SU-DHL-6 (cell line): ENCODE measurements at regions not wholly inside any gene's neighbourhood (a gene's known extent, or its start where the extent isn't known, plus 50 kb on each side); places are given as distances from the start of the nearest gene placed in this dataset.

ENCODE experiments used
- H2AFZ ChIP-seq: fragments of 200-600 bp; sonication (generic); 2 replicates; pipeline ENCODE4 v1.6.1; 2014; ENCODE audit warnings: low read depth, mild to moderate bottlenecking, moderate library complexity, mixed read lengths, antibody characterized with exemption, low read length; ENCODE audit not compliant: severe bottlenecking
- H3F3A ChIP-seq: fragments of 200-600 bp; shearing (Covaris generic); 2 replicates; pipeline ENCODE4 v1.6.0; 2016; ENCODE audit warnings: antibody characterized with exemption, mild to moderate bottlenecking; ENCODE audit not compliant: insufficient read depth
- H3K27ac ChIP-seq: fragments of 200-600 bp; sonication (generic); 2 replicates; pipeline ENCODE4 v1.5.1; 2016; ENCODE audit warnings: low read depth, mild to moderate bottlenecking, low read length, moderate library complexity, mixed read lengths
- H3K27me3 ChIP-seq: fragments of 200-600 bp; sonication (generic), shearing (Covaris generic); 2 replicates; pipeline ENCODE4 v1.6.0; 2014; ENCODE audit warnings: mild to moderate bottlenecking, low read length
- H3K36me3 ChIP-seq: fragments of 200-600 bp; sonication (generic); 2 replicates; pipeline ENCODE4 v1.6.1; 2014; ENCODE audit warnings: mild to moderate bottlenecking, low read length, mixed read lengths
- H3K4me2 ChIP-seq: fragments of 300-600, 200-600 bp; shearing (Covaris generic), sonication (generic); 2 replicates; pipeline ENCODE4 v1.6.0; 2014; ENCODE audit warnings: low read length, low read depth, mild to moderate bottlenecking; ENCODE audit not compliant: poor library complexity, severe bottlenecking
- H3K4me3 ChIP-seq: fragments of 200-600 bp; sonication (generic); 2 replicates; pipeline ENCODE4 v1.5.1; 2014; ENCODE audit warnings: antibody characterized with exemption, low read length, mild to moderate bottlenecking, mixed read lengths; ENCODE audit not compliant: insufficient read depth, poor library complexity, severe bottlenecking
- H3K79me2 ChIP-seq: fragments of 200-600 bp; sonication (generic); 2 replicates; pipeline ENCODE4 v1.6.1; 2014; ENCODE audit warnings: mild to moderate bottlenecking, low read length, moderate library complexity; ENCODE audit not compliant: insufficient read depth
- H3K9ac ChIP-seq: fragments of 200-600 bp; sonication (generic); 2 replicates; pipeline ENCODE4 v1.7.0; 2014; ENCODE audit warnings: mild to moderate bottlenecking, low read length
- H3K9me2 ChIP-seq: fragments of 200-600 bp; sonication (generic); replicated peaks from 2 replicates; pipeline ENCODE4 v1.6.1; 2014; ENCODE audit warnings: low read length; ENCODE audit not compliant: insufficient read depth
- H3K9me3 ChIP-seq: fragments of 200-600 bp; sonication (generic); 2 replicates; pipeline ENCODE4 v1.6.1; 2014; ENCODE audit warnings: low read length, mixed read lengths; ENCODE audit not compliant: insufficient read depth
- H4K20me1 ChIP-seq: fragments of 200-600 bp; sonication (generic); 2 replicates; pipeline ENCODE4 v1.6.1; 2014; ENCODE audit warnings: low read depth, mild to moderate bottlenecking, antibody characterized with exemption, low read length, moderate library complexity, mixed read lengths
- EZH2phosphoT487 ChIP-seq: fragments of 200-600 bp; sonication (generic), shearing (Covaris generic); conservative IDR thresholded peaks from 2 replicates; pipeline ENCODE4 v1.6.1; 2018; ENCODE audit warnings: mild to moderate bottlenecking, antibody characterized with exemption, low read length, moderate library complexity, mixed read lengths
- TF ChIP-seq, protein P1 (sequence below): fragments of 200-600 bp; sonication (generic); IDR thresholded peaks from one replicate; pipeline ENCODE4 v1.5.1; 2017; ENCODE audit warnings: antibody characterized with exemption, mild to moderate bottlenecking, low read length, moderate library complexity; ENCODE audit not compliant: insufficient read depth, poor library complexity, severe bottlenecking

DNA sequence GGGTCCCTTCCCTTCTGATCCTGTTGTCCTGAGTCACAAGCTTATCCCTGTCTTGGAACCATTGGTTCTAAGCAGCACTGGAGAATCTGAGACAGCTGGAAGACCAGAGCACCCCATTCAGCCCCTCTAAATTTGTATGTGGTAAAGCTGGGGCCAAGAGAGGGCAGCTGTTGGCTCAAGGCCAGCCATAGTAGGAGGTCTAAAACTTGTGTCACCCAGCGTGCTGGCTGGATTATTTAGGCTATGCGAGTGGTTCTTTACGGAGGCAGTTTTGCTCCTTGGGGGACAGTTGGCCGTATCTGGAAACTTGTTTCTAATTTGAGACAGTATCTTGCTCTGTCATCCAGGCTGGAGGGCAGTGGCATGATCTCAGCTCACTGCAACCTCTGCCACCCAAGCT lies 69.6 kb upstream of the GSE1 start:
- no peaks in the 10 kb centered on the region for H3F3A ChIP-seq
- H3K4me2 ChIP-seq: no peak overlapping the region
- H3K79me2 ChIP-seq: no peaks in the 10 kb centered on the region
- no peaks in the 10 kb centered on the region for H3K9me2 ChIP-seq
- no peak overlapping the region for H3K4me3 ChIP-seq
- H3K9ac ChIP-seq: no peak overlapping the region
- H4K20me1 ChIP-seq: no peaks in the 10 kb centered on the region
- H3K27me3 ChIP-seq: no peaks in the 10 kb centered on the region
- H2AFZ ChIP-seq: no peak overlapping the region
- TF ChIP-seq, protein P1, sequence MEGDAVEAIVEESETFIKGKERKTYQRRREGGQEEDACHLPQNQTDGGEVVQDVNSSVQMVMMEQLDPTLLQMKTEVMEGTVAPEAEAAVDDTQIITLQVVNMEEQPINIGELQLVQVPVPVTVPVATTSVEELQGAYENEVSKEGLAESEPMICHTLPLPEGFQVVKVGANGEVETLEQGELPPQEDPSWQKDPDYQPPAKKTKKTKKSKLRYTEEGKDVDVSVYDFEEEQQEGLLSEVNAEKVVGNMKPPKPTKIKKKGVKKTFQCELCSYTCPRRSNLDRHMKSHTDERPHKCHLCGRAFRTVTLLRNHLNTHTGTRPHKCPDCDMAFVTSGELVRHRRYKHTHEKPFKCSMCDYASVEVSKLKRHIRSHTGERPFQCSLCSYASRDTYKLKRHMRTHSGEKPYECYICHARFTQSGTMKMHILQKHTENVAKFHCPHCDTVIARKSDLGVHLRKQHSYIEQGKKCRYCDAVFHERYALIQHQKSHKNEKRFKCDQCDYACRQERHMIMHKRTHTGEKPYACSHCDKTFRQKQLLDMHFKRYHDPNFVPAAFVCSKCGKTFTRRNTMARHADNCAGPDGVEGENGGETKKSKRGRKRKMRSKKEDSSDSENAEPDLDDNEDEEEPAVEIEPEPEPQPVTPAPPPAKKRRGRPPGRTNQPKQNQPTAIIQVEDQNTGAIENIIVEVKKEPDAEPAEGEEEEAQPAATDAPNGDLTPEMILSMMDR: no peak
- TF ChIP-seq EZH2phosphoT487: no peak
- no peaks in the 10 kb centered on the region for H3K36me3 ChIP-seq
- H3K9me3 ChIP-seq: no peaks in the 10 kb centered on the region
- no peak overlapping the region for H3K27ac ChIP-seq

DNA sequence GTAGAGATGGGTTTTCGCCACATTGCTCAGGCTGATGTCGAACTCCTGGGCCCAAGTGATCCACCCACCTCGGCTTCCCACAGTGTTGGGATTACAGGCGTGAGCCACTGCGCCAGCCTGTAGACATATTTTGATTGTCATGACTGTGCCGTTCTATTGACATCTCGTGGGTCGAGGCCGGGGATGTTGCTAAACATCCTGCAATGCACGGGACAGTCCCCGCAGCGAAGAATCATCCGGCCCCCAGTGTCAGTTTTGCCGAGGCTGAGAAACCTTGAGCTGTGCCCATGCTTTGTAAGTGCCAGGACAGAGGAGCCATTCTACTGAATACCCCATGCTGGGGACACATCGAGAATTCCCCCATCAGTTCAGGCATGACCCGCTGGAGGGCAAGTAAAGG lies 69.1 kb upstream of the GSE1 start:
- Histone ChIP-seq H2AFZ (no peak overlapping the region), H3K9me2 (no peaks in the 10 kb centered on the region), H3K79me2 (no peaks in the 10 kb centered on the region)

DNA sequence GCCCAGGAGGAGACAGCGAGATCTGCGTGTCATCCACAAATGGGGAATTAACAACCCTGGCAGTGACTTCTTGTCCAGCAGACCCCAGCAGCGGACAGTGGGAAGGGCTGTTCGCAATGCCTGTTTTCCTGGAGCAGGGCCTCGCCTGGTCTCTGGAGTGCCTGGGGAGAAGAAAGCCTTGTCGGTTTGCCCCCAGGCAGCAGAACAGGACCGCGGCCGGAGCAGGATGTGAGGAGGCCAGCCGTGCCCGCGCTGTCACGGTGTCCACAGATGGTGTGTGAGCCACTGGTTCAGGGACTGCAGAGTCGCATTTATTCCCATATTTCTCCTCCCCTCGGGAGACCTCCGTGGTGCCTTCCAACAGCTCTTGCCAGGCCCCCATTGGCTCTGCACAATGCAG lies 68.5 kb upstream of the GSE1 start:
- H2AFZ ChIP-seq: no peak overlapping the region
- no peaks in the 10 kb centered on the region for H3F3A ChIP-seq
- H3K27me3 ChIP-seq: no peaks in the 10 kb centered on the region
- H3K36me3 ChIP-seq: no peaks in the 10 kb centered on the region
- no peaks in the 10 kb centered on the region for H4K20me1 ChIP-seq
- no peaks in the 10 kb centered on the region for H3K9me3 ChIP-seq
- H3K27ac ChIP-seq: no peak overlapping the region
- no peak overlapping the region for H3K4me3 ChIP-seq
- TF ChIP-seq, protein P1: no peak
- no peak for TF ChIP-seq EZH2phosphoT487
- H3K9ac ChIP-seq: no peak overlapping the region
- H3K4me2 ChIP-seq: no peak overlapping the region
- H3K9me2 ChIP-seq: no peaks in the 10 kb centered on the region
- H3K79me2 ChIP-seq: no peaks in the 10 kb centered on the region

More for the DNA sequence above, 69.1 kb upstream of the GSE1 start:
- Histone ChIP-seq H3F3A (no peaks in the 10 kb centered on the region), H3K9me3 (no peaks in the 10 kb centered on the region), H3K9ac (no peak overlapping the region), H4K20me1 (no peaks in the 10 kb centered on the region), H3K36me3 (no peaks in the 10 kb centered on the region), H3K27ac (no peak overlapping the region), H3K27me3 (no peaks in the 10 kb centered on the region), H3K4me3 (no peak overlapping the region), H3K4me2 (no peak overlapping the region)
- TF ChIP-seq EZH2phosphoT487: no peak
- TF ChIP-seq, protein P1: no peak
